GM23248 (cell line): ENCODE measurements at regions not wholly inside any gene's neighbourhood (a gene's known extent, or its start where the extent isn't known, plus 50 kb on each side); places are given as distances from the start of the nearest gene placed in this dataset.

Experiments used
- EZH2 ChIP-seq: fragments of 200-600 bp; sonication (generic); IDR thresholded peaks from 2 replicates; pipeline ENCODE4 v1.6.1; 2018; ENCODE audit warnings: antibody characterized with exemption, mild to moderate bottlenecking; ENCODE audit not compliant: insufficient read depth, poor library complexity, severe bottlenecking
- EZH2phosphoT487 ChIP-seq: fragments of 200-600 bp; sonication (generic); IDR thresholded peaks from 2 replicates; pipeline ENCODE4 v1.6.1; 2018; ENCODE audit warnings: antibody characterized with exemption, moderate library complexity, mild to moderate bottlenecking, low read depth; ENCODE audit not compliant: insufficient read depth

- TF ChIP-seq EZH2: no peak
- no peak for TF ChIP-seq EZH2phosphoT487
Measured at GRCh38 chr2:79370976-79371538, 141.8 kb upstream of the CTNNA2 start.
